Fibroblast of lung (primary cell): ENCODE measurements at regions not wholly inside any gene's neighbourhood (a gene's known extent, or its start where the extent isn't known, plus 50 kb on each side); places are given as distances from the start of the nearest gene placed in this dataset.
A peak's percentile ranks its signal among the peaks of the same experiment; 100 is the strongest.

Experiments used
- DNase-seq, 2 donors: peaks; one replicate each; pipeline versions ENCODE4 v3.0.0 to v3.0.0-alpha.2; 2010; ENCODE audit warnings: low read depth in 2 of 2
- H2AFZ ChIP-seq: 2 replicates; pipeline ENCODE4 v1.5.1; 2012; ENCODE audit warnings: low read length, control low read depth, inconsistent platforms
- H3K27ac ChIP-seq: 2 replicates; pipeline ENCODE4 v1.5.1; 2011; ENCODE audit warnings: low read length, control low read depth; ENCODE audit not compliant: insufficient read depth
- H3K27me3 ChIP-seq: 2 replicates; pipeline ENCODE4 v1.5.1; 2011; ENCODE audit warnings: mild to moderate bottlenecking, low read length; ENCODE audit not compliant: control insufficient read depth, insufficient read depth
- H3K36me3 ChIP-seq: 2 replicates; pipeline ENCODE4 v1.5.1; 2011; ENCODE audit warnings: low read length; ENCODE audit not compliant: control insufficient read depth, insufficient read depth
- H3K4me1 ChIP-seq: 2 replicates; pipeline ENCODE4 v1.5.1; 2011; ENCODE audit warnings: low read length; ENCODE audit not compliant: control insufficient read depth, insufficient read depth; ENCODE audit errors: extremely low read depth
- H3K4me2 ChIP-seq: 2 replicates; pipeline ENCODE4 v1.5.1; 2011; ENCODE audit warnings: low read length, control low read depth; ENCODE audit not compliant: insufficient read depth; ENCODE audit errors: extremely low read depth
- H3K4me3 ChIP-seq, 4 experiments: fragments of 200-600 bp in 1 of 4; sonication (generic) in 1 of 4; replicated peaks in 1 of 4; 2 replicates each; pipeline ENCODE4 v1.5.1; 2011 to 2016; ENCODE audit warnings: low read length in 4 of 4, low read depth in 3 of 4, mild to moderate bottlenecking in 3 of 4, control low read depth in 2 of 4, inconsistent platforms in 1 of 4, mixed read lengths in 1 of 4; ENCODE audit not compliant: insufficient read depth in 1 of 4; ENCODE audit errors: control extremely low read depth in 1 of 4
- H3K79me2 ChIP-seq: 2 replicates; pipeline ENCODE4 v1.5.1; 2012; ENCODE audit warnings: mild to moderate bottlenecking, low read length, inconsistent platforms; ENCODE audit not compliant: control insufficient read depth, insufficient read depth
- H3K9ac ChIP-seq: 2 replicates; pipeline ENCODE4 v1.5.1; 2011; ENCODE audit warnings: mild to moderate bottlenecking, low read length, control low read depth; ENCODE audit not compliant: insufficient read depth
- H3K9me3 ChIP-seq: 2 replicates; pipeline ENCODE4 v1.5.1; 2012; ENCODE audit warnings: low read depth, low read length; ENCODE audit not compliant: control insufficient read depth, insufficient read depth
- H4K20me1 ChIP-seq: 2 replicates; pipeline ENCODE4 v1.5.1; 2011; ENCODE audit warnings: low read length; ENCODE audit not compliant: control insufficient read depth, insufficient read depth; ENCODE audit errors: extremely low read depth
- CTCF ChIP-seq, 2 donors: IDR thresholded peaks in 1 of 2; conservative IDR thresholded peaks in 1 of 2; 1 replicate in 1 of 2; 2 replicates in 1 of 2; pipeline ENCODE4 v1.5.1; 2011 to 2012; ENCODE audit warnings: low read length in 2 of 2, control low read depth in 1 of 2, inconsistent platforms in 1 of 2, low read depth in 1 of 2, mild to moderate bottlenecking in 1 of 2
- EZH2 ChIP-seq: IDR thresholded peaks from 2 replicates; pipeline ENCODE4 v1.5.1; 2012; ENCODE audit warnings: low read length, control low read depth, mild to moderate bottlenecking; ENCODE audit errors: missing control alignments

- Histone ChIP-seq H3K4me1 (no peaks in the 10 kb centered on the region), H3K27me3 (peaks cover 3% of the 10 kb centered on the region), H2AFZ (no peak overlapping the region), H3K4me2 (no peak overlapping the region), H3K36me3 (no peaks in the 10 kb centered on the region), H3K9me3 (no peaks in the 10 kb centered on the region), H3K4me3 (no peak overlapping the region), H3K9ac (no peak overlapping the region), H3K79me2 (no peaks in the 10 kb centered on the region), H4K20me1 (no peaks in the 10 kb centered on the region), H3K27ac (no peak overlapping the region)
- TF ChIP-seq EZH2 (no peak), CTCF (conservative IDR thresholded peaks at IDR 0.05 in 1 of 2, IDR thresholded peaks at IDR 0.05 in 1 of 2; ENCODE audit: low read depth in 1 of 2, low read length in 2 of 2) (no peak)
- no peak for DNase-seq
Observed at GRCh38 chr7:34242391-34242790, 337.1 kb downstream of the BMPER start.

DNA sequence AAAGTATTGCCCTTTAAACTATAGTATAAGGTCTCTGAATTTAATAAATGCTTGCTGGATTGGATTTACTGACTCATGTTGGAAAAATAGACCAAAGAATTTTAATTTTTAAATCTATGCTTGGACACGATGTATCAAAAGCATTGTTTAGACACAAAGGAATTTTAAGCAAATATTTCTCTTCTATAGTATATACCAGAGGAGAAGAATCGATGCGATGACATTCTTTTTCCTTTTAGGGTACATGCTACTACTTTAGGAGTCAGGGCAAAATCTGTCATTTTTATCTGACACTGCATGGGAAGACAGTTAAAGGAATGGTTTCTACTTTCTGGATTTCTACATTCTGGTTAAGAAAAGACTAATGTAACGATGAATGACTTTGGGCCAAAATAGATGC is 339.9 kb downstream of the BMPER start:
- H3K9me3 ChIP-seq: no peaks in the 10 kb centered on the region
- no peaks in the 10 kb centered on the region for H3K36me3 ChIP-seq

GRCh38 chr7:34247468-34247867 is 342.1 kb downstream of the BMPER start:
- no peak overlapping the region for H3K4me3 ChIP-seq
- no peaks in the 10 kb centered on the region for H3K4me1 ChIP-seq
- DNase-seq: peak in 1 of 2 donors; percentile 16
- no peaks in the 10 kb centered on the region for H3K27me3 ChIP-seq
- no peaks in the 10 kb centered on the region for H4K20me1 ChIP-seq
- H3K36me3 ChIP-seq: no peaks in the 10 kb centered on the region
- no peak overlapping the region for H2AFZ ChIP-seq
- H3K9me3 ChIP-seq: no peaks in the 10 kb centered on the region
- no peak overlapping the region for H3K4me2 ChIP-seq
- TF ChIP-seq CTCF (conservative IDR thresholded peaks at IDR 0.05 in 1 of 2, IDR thresholded peaks at IDR 0.05 in 1 of 2; ENCODE audit: low read depth in 1 of 2, low read length in 2 of 2) (no peak), EZH2 (no peak)
- no peak overlapping the region for H3K9ac ChIP-seq
- no peak overlapping the region for H3K27ac ChIP-seq
- no peaks in the 10 kb centered on the region for H3K79me2 ChIP-seq

More for the DNA sequence above, 339.9 kb downstream of the BMPER start:
- DNase-seq: no peak
- Histone ChIP-seq H4K20me1 (no peaks in the 10 kb centered on the region), H3K4me1 (no peaks in the 10 kb centered on the region), H3K9ac (no peak overlapping the region), H3K27me3 (peaks cover 3% of the 10 kb centered on the region), H3K4me2 (no peak overlapping the region), H3K79me2 (no peaks in the 10 kb centered on the region), H3K4me3 (no peak overlapping the region), H3K27ac (no peak overlapping the region), H2AFZ (no peak overlapping the region)
- TF ChIP-seq EZH2: no peak
